ENCODE measurements at regions not wholly inside any gene's neighbourhood (a gene's known extent, or its start where the extent isn't known, plus 50 kb on each side); places are given as distances from the start of the nearest gene placed in this dataset.
A peak's percentile ranks its signal among the peaks of the same experiment; 100 is the strongest.

GRCh38 chr4:151960449-151961230, 199.8 kb upstream of the GATB start:
- TF ChIP-seq CTCF (IDR thresholded peaks at IDR 0.05 in 8 of 11, conservative IDR thresholded peaks at IDR 0.05 in 3 of 11), result no peak
- no peak for TF ChIP-seq POLR2A (IDR thresholded peaks at IDR 0.05)
- TF ChIP-seq POLR2AphosphoS5 (IDR thresholded peaks at IDR 0.05), result peak in 2 of 3 donors; percentile 31 to 60
